K562 (cell line): ENCODE measurements at regions not wholly inside any gene's neighbourhood (a gene's known extent, or its start where the extent isn't known, plus 50 kb on each side); places are given as distances from the start of the nearest gene placed in this dataset.

ENCODE experiments used
- ATAC-seq: fragments of 200-7000 bp; cut with Tn5 transposase; 3 replicates; pipeline ENCODE4 v1.9.1; 2020; ENCODE audit warnings: moderate library complexity
- BruUV-seq: library from RNA; stranded (reverse); fragments of 400-500 nt; replicated peaks from 2 replicates; lab custom pipeline; 2021; lab: Mats Ljungman, UMichigan
- CTCF ChIA-PET: fragments of 300-600 bp; formaldehyde crosslinking; extraction: SDS; loops from one replicate; lab custom pipeline; 2021; ENCODE audit warnings: low intra/inter-chr PET ratio; lab: Yijun Ruan, JAX
- POLR2A ChIA-PET: fragments of 300-600, 350-650 bp; sonication (Branson Sonifier 250); formaldehyde crosslinking; extraction: SDS; loops from one replicate; lab custom pipeline; 2021; ENCODE audit warnings: antibody characterized with exemption, inconsistent platforms; lab: Yijun Ruan, JAX
- DNase-seq, 4 experiments: peaks; one replicate each; pipeline versions ENCODE4 v3.0.0 to v3.0.0-alpha.2; 2011 to 2018; ENCODE audit warnings: low spot score in 3 of 4, mixed read lengths in 3 of 4; ENCODE audit errors: extremely low read depth in 1 of 4
- FAIRE-seq: peaks from 2 replicates; lab custom pipeline; 2011; peaks lifted over from hg19 to GRCh38; lab: Jason Lieb, UNC
- H2AFZ ChIP-seq: 2 replicates; pipeline ENCODE4 v1.6.0; 2011; ENCODE audit warnings: low read depth, low read length, control low read depth, inconsistent platforms
- H3K27ac ChIP-seq: fragments of 200-600 bp; 3 replicates; pipeline ENCODE4 v1.8.0; 2011; ENCODE audit warnings: low read depth, mild to moderate bottlenecking, control low read depth, inconsistent platforms, low read length, moderate library complexity, mixed read lengths; ENCODE audit errors: extremely low read depth
- H3K27me3 ChIP-seq, 2 experiments: fragments of 300-600 bp in 1 of 2; 2 replicates in 1 of 2; 3 replicates in 1 of 2; pipeline versions ENCODE4 v1.6.0 to v1.8.0; 2011; ENCODE audit warnings: inconsistent platforms in 2 of 2, low read length in 2 of 2, mild to moderate bottlenecking in 1 of 2, mixed read lengths in 1 of 2, moderate library complexity in 1 of 2; ENCODE audit not compliant: control insufficient read depth in 2 of 2, insufficient read depth in 2 of 2
- H3K36me3 ChIP-seq: fragments of 300-600 bp; 3 replicates; pipeline ENCODE4 v1.8.0; 2011; ENCODE audit warnings: mild to moderate bottlenecking, low read length, inconsistent platforms; ENCODE audit not compliant: control insufficient read depth, insufficient read depth
- H3K4me1 ChIP-seq, 2 experiments: fragments of 200-600 bp in 1 of 2; replicated peaks in 1 of 2; 2 replicates in 1 of 2; 3 replicates in 1 of 2; pipeline versions ENCODE4 v1.5.1 to v1.8.0; 2011; ENCODE audit warnings: inconsistent platforms in 2 of 2, low read length in 2 of 2, mild to moderate bottlenecking in 1 of 2, mixed read lengths in 1 of 2, moderate library complexity in 1 of 2; ENCODE audit not compliant: control insufficient read depth in 2 of 2, insufficient read depth in 2 of 2
- H3K4me2 ChIP-seq: 2 replicates; pipeline ENCODE4 v1.6.1; 2011; ENCODE audit warnings: low read length, control low read depth, inconsistent platforms, mixed read lengths; ENCODE audit not compliant: insufficient read depth
- H3K4me3 ChIP-seq: fragments of 200-600 bp; sonication (generic), shearing (Covaris generic); 2 replicates; pipeline ENCODE4 v1.5.1; 2016; ENCODE audit warnings: control low read depth, inconsistent platforms
- H3K79me2 ChIP-seq: fragments of 200-600 bp; 3 replicates; pipeline ENCODE4 v1.8.0; 2011; ENCODE audit warnings: low read length, inconsistent platforms; ENCODE audit not compliant: control insufficient read depth, insufficient read depth
- H3K9ac ChIP-seq, 2 experiments: 2 replicates each; pipeline versions ENCODE4 v1.6.0 to v1.6.1; 2011; ENCODE audit warnings: low read depth in 2 of 2, low read length in 2 of 2, control low read depth in 1 of 2, inconsistent platforms in 1 of 2, mild to moderate bottlenecking in 1 of 2, mixed read lengths in 1 of 2; ENCODE audit not compliant: insufficient read depth in 1 of 2
- H3K9me1 ChIP-seq: one replicate; pipeline ENCODE4 v1.6.0; 2011; ENCODE audit warnings: inconsistent platforms, mild to moderate bottlenecking, low read length, moderate library complexity; ENCODE audit not compliant: control insufficient read depth, insufficient read depth
- H3K9me3 ChIP-seq: replicated peaks from 2 replicates; pipeline ENCODE4 v1.5.1; 2011; ENCODE audit warnings: low read depth, low read length, inconsistent platforms; ENCODE audit not compliant: control insufficient read depth, insufficient read depth
- H4K20me1 ChIP-seq: replicated peaks from 2 replicates; pipeline ENCODE4 v1.6.1; 2011; ENCODE audit warnings: low read length, inconsistent platforms, mixed read lengths; ENCODE audit not compliant: control insufficient read depth, insufficient read depth
- E2F6 ChIP-seq, 2 experiments: IDR thresholded peaks; 2 replicates each; pipeline ENCODE4 v1.6.1; 2011; ENCODE audit warnings: borderline replicate concordance in 1 of 2, control low read depth in 1 of 2, low read depth in 1 of 2, low read length in 1 of 2, mild to moderate bottlenecking in 1 of 2, mixed read lengths in 1 of 2, moderate library complexity in 1 of 2; ENCODE audit not compliant: insufficient read depth in 1 of 2, insufficient read length in 1 of 2, poor library complexity in 1 of 2, severe bottlenecking in 1 of 2; ENCODE audit errors: extremely low read depth in 1 of 2
- EGR1 ChIP-seq: fragments of 450-650 bp; conservative IDR thresholded peaks from 2 replicates; pipeline ENCODE4 v1.6.1; 2017; ENCODE audit warnings: mild to moderate bottlenecking
- GATAD2B ChIP-seq: fragments of 450-650 bp; IDR thresholded peaks from 2 replicates; pipeline ENCODE4 v1.6.1; 2017; ENCODE audit warnings: mild to moderate bottlenecking, borderline replicate concordance
- HSF4 ChIP-seq: fragments of 250-450 bp; sonication (Bioruptor Pico); IDR thresholded peaks from 2 replicates; pipeline ENCODE4 v2.1.2; 2022; ENCODE audit warnings: mild to moderate bottlenecking, moderate library complexity, borderline replicate concordance
- MEIS2 ChIP-seq: fragments of 450-650 bp; IDR thresholded peaks from 2 replicates; pipeline ENCODE4 v1.6.1; 2014; ENCODE audit warnings: mild to moderate bottlenecking; ENCODE audit not compliant: partially characterized antibody
- POLR2A ChIP-seq: fragments of 450-650 bp; conservative IDR thresholded peaks from 2 replicates; pipeline ENCODE4 v1.6.1; 2016
- RFX1 ChIP-seq: fragments of 450-650 bp; IDR thresholded peaks from 2 replicates; pipeline ENCODE4 v1.6.1; 2016; ENCODE audit warnings: mild to moderate bottlenecking, moderate library complexity
- THAP7 ChIP-seq: fragments of 250-450 bp; sonication (Bioruptor Pico); IDR thresholded peaks from 2 replicates; pipeline ENCODE4 v1.5.0; 2021
- ZNF354B ChIP-seq: fragments of 250-450 bp; sonication (Bioruptor Pico); IDR thresholded peaks from 2 replicates; pipeline ENCODE4 v1.4.0; 2020
- ZNF395 ChIP-seq: fragments of 200-800 bp; sonication (Bioruptor generic); IDR thresholded peaks from 2 replicates; pipeline ENCODE4 v1.6.1; 2017; ENCODE audit warnings: missing genetic modification characterization, missing compliant biosample characterization
- ZNF449 ChIP-seq: fragments of 250-450 bp; sonication (Bioruptor Pico); IDR thresholded peaks from 2 replicates; pipeline ENCODE4 v1.8.0; 2022; ENCODE audit warnings: moderate library complexity, mild to moderate bottlenecking, inconsistent platforms
- ZNF785 ChIP-seq: fragments of 250-450 bp; sonication (Bioruptor Pico); IDR thresholded peaks from 2 replicates; pipeline ENCODE4 v1.4.0; 2020; ENCODE audit warnings: mild to moderate bottlenecking
- WGBS: fragments of 100-300 bp; shearing (Covaris generic); methylation state at CpG from one replicate; pipeline ENCODE4 v1.1.6; 2016; ENCODE audit warnings: low coverage, mixed read lengths; ENCODE audit not compliant: insufficient coverage; ENCODE audit errors: missing lambda C conversion rate; 5-methylcytosine and 5-hydroxymethylcytosine counted together
- in situ Hi-C: fragments of 300-500 bp; cut with MboI; formaldehyde crosslinking; loops from 4 replicates; pipeline ENCODE4 v1.15.0; 2018; ENCODE audit warnings: inconsistent platforms, mixed read lengths
- intact Hi-C: fragments of 100-400 bp; cut with micrococcal nuclease; formaldehyde crosslinking; loops from 2 replicates; pipeline ENCODE4 v1.14.2; 2022

- no peak overlapping the region for H2AFZ ChIP-seq
- POLR2A ChIA-PET: no interaction called here
- no peaks in the 10 kb centered on the region for H3K9me1 ChIP-seq
- no peak overlapping the region for H3K27ac ChIP-seq
- H3K4me2 ChIP-seq: no peak overlapping the region
- no peak overlapping the region for H3K4me3 ChIP-seq
- 0% methylated on average over 2 of the region's 2 CpGs for WGBS
- intact Hi-C loops: no loop called here
- in situ Hi-C loops: no loop called here
- DNase-seq (no peak), FAIRE-seq (no peak), ATAC-seq (no peak)
- H4K20me1 ChIP-seq: no peaks in the 10 kb centered on the region
- CTCF ChIA-PET: no interaction called here
- no peaks in the 10 kb centered on the region for H3K79me2 ChIP-seq
- BruUV-seq: no TSS peak
- H3K36me3 ChIP-seq: no peaks in the 10 kb centered on the region
- H3K9ac ChIP-seq: no peak overlapping the region
- no peaks in the 10 kb centered on the region for H3K9me3 ChIP-seq
- TF ChIP-seq GATAD2B (no peak), THAP7 (CRISPR knock-in tag) (no peak), HSF4 (CRISPR knock-in tag) (no peak), ZNF449 (no peak), RFX1 (no peak), EGR1 (no peak), E2F6 (IDR thresholded peaks at IDR 0.05; ENCODE audit: borderline replicate concordance in 1 of 2, extremely low read depth in 1 of 2, insufficient read depth in 1 of 2, insufficient read length in 1 of 2, low read depth in 1 of 2, low read length in 1 of 2, poor library complexity in 1 of 2, severe bottlenecking in 1 of 2) (no peak), ZNF395 (CRISPR knock-in tag) (no peak), POLR2A (no peak), ZNF785 (no peak), MEIS2 (no peak), ZNF354B (CRISPR knock-in tag) (no peak)
- H3K4me1 ChIP-seq: no peaks in the 10 kb centered on the region
- no peaks in the 10 kb centered on the region for H3K27me3 ChIP-seq
Observed at GRCh38 chr15:24146251-24146650, 459.1 kb upstream of the NDN start.
